CD14-positive monocyte (primary cell): ENCODE measurements at regions not wholly inside any gene's neighbourhood (a gene's known extent, or its start where the extent isn't known, plus 50 kb on each side); places are given as distances from the start of the nearest gene placed in this dataset.

Experiments used
- DNase-seq, 3 donors: peaks; one replicate each; pipeline ENCODE4 v3.0.0-alpha.2; 2011 to 2022
- H2AFZ ChIP-seq: 2 replicates; pipeline ENCODE4 v1.6.0; 2012; ENCODE audit warnings: mild to moderate bottlenecking, low read depth, low read length, inconsistent platforms; ENCODE audit not compliant: insufficient read depth, poor library complexity, severe bottlenecking
- H3K27ac ChIP-seq, 2 donors: 1 replicate in 1 of 2; 2 replicates in 1 of 2; pipeline ENCODE4 v1.5.1; 2012 to 2013; ENCODE audit warnings: low read length in 2 of 2, control low read depth in 1 of 2, inconsistent platforms in 1 of 2, low read depth in 1 of 2, mild to moderate bottlenecking in 1 of 2
- H3K27me3 ChIP-seq, 2 donors: one replicate each; pipeline versions ENCODE4 v1.6.0 to v1.6.1; 2011 to 2013; ENCODE audit warnings: low read length in 2 of 2; ENCODE audit not compliant: control insufficient read depth in 2 of 2, insufficient read depth in 2 of 2
- H3K36me3 ChIP-seq, 2 donors: replicated peaks in 1 of 2; 1 replicate in 1 of 2; 2 replicates in 1 of 2; pipeline versions ENCODE4 v1.5.1 to v1.6.1; 2012 to 2013; ENCODE audit warnings: low read length in 2 of 2, control low read depth in 1 of 2, inconsistent platforms in 1 of 2, mild to moderate bottlenecking in 1 of 2; ENCODE audit not compliant: insufficient read depth in 2 of 2, control insufficient read depth in 1 of 2
- H3K4me1 ChIP-seq, 2 donors: 1 replicate in 1 of 2; 2 replicates in 1 of 2; pipeline versions ENCODE4 v1.5.1 to v1.6.1; 2012 to 2013; ENCODE audit warnings: low read length in 2 of 2, control low read depth in 1 of 2, inconsistent platforms in 1 of 2, mild to moderate bottlenecking in 1 of 2, moderate library complexity in 1 of 2; ENCODE audit not compliant: insufficient read depth in 2 of 2, control insufficient read depth in 1 of 2
- H3K4me2 ChIP-seq: replicated peaks from 2 replicates; pipeline ENCODE3; 2012; ENCODE audit warnings: low read length, moderate library complexity, mild to moderate bottlenecking; ENCODE audit not compliant: poor library complexity, severe bottlenecking; ENCODE audit errors: extremely low read depth
- H3K4me3 ChIP-seq, 3 experiments: fragments of 200-600 bp in 1 of 3; sonication (generic) in 1 of 3; replicated peaks in 1 of 3; 1 replicate in 2 of 3; 2 replicates in 1 of 3; pipeline ENCODE4 v1.5.1; 2011 to 2013; ENCODE audit warnings: low read length in 3 of 3, mild to moderate bottlenecking in 3 of 3, control low read depth in 2 of 3, low read depth in 2 of 3, inconsistent platforms in 1 of 3, moderate library complexity in 1 of 3
- H3K79me2 ChIP-seq: 2 replicates; pipeline ENCODE4 v1.6.0; 2012; ENCODE audit warnings: mild to moderate bottlenecking, control low read depth, inconsistent platforms, low read length, moderate library complexity; ENCODE audit not compliant: insufficient read depth
- H3K9ac ChIP-seq: 2 replicates; pipeline ENCODE4 v1.6.0; 2017; ENCODE audit warnings: low read length, mild to moderate bottlenecking; ENCODE audit not compliant: insufficient read depth, poor library complexity, severe bottlenecking
- H3K9me3 ChIP-seq, 2 donors: replicated peaks in 1 of 2; 1 replicate in 1 of 2; 2 replicates in 1 of 2; pipeline versions ENCODE4 v1.5.1 to v1.6.1; 2012 to 2013; ENCODE audit warnings: low read length in 2 of 2, control low read depth in 1 of 2; ENCODE audit not compliant: control insufficient read depth in 1 of 2, insufficient read depth in 1 of 2
- H4K20me1 ChIP-seq: 2 replicates; pipeline ENCODE4 v1.6.0; 2012; ENCODE audit warnings: mild to moderate bottlenecking, low read length, control low read depth, moderate library complexity; ENCODE audit not compliant: insufficient read depth
- H3K27ac Mint-ChIP-seq, 7 donors: one replicate each; pipeline ENCODE4 v1.8.0; 2020; ENCODE audit warnings: mild to moderate bottlenecking in 7 of 7, mixed read lengths in 7 of 7, moderate library complexity in 6 of 7, inconsistent platforms in 2 of 7
- H3K27me3 Mint-ChIP-seq, 3 donors: one replicate each; pipeline ENCODE4 v1.8.0; 2021 to 2022; ENCODE audit warnings: low read depth in 3 of 3, mild to moderate bottlenecking in 3 of 3, mixed read lengths in 3 of 3, moderate library complexity in 3 of 3, inconsistent platforms in 1 of 3
- H3K36me3 Mint-ChIP-seq, 2 donors: one replicate each; pipeline ENCODE4 v1.8.0; 2020; ENCODE audit warnings: mixed read lengths in 2 of 2, inconsistent platforms in 1 of 2, mild to moderate bottlenecking in 1 of 2
- H3K4me1 Mint-ChIP-seq: one replicate; pipeline ENCODE4 v1.8.0; 2020; ENCODE audit warnings: mild to moderate bottlenecking, mixed read lengths
- H3K4me3 Mint-ChIP-seq, 2 donors: one replicate each; pipeline ENCODE4 v1.8.0; 2020; ENCODE audit warnings: mild to moderate bottlenecking in 2 of 2, mixed read lengths in 2 of 2, moderate library complexity in 1 of 2
- H3K9me3 Mint-ChIP-seq, 7 donors: one replicate each; pipeline ENCODE4 v1.8.0; 2020 to 2022; ENCODE audit warnings: mixed read lengths in 7 of 7, mild to moderate bottlenecking in 6 of 7, moderate library complexity in 6 of 7, inconsistent platforms in 2 of 7
- WGBS: methylation state at CpG from one replicate; pipeline ENCODE4 v1.1.5; 2013; ENCODE audit warnings: missing lambda C conversion rate; ENCODE audit not compliant: insufficient coverage; 5-methylcytosine and 5-hydroxymethylcytosine counted together
- intact Hi-C, 2 donors: fragments of 100-400 bp; cut with micrococcal nuclease; formaldehyde crosslinking; loops; one replicate each; pipeline versions ENCODE4 v1.15.0 to v1.15.1; 2023
- TF ChIP-seq, protein P1 (sequence below): fragments of 200-600 bp; IDR thresholded peaks from one replicate; pipeline ENCODE4 v1.8.0; 2022; ENCODE audit warnings: antibody characterized with exemption, mild to moderate bottlenecking

DNA sequence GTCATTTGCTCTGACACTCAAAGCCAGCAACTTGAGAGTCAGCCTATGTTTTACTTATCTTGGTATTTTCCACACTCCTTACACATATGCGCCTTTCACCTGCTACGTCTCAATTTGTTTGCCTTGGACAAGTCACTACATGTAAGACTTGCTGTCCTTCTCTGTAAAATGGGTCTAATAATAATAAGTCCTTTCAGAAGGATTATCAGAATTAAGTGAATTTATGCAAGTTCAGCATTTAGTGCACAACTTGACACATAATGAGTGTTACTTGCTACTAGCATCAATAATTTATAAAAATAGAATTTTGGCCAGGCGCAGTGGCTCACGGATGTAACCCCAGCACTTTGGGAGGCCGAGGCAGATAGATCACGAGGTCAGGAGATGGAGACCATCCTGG, 71.1 kb upstream of the UBL3 start:
- H3K27ac ChIP-seq, result no peak overlapping the region
- no peaks in the 10 kb centered on the region for H3K27me3 ChIP-seq
- WGBS, result 100% methylated on average over 4 of the region's 6 CpGs
- H3K27ac Mint-ChIP-seq, result no peak overlapping the region
- H3K36me3 ChIP-seq, result no peaks in the 10 kb centered on the region
- no peaks in the 10 kb centered on the region for H3K4me1 ChIP-seq
- intact Hi-C loops, result loop anchor here in 1 of 2 donors (10.0 kb wide), 1 partner anchor 157 kb away; no protein-coding TSS in a partner anchor
- H3K4me1 Mint-ChIP-seq, result peaks cover 2% of the 10 kb centered on the region
- H3K9ac ChIP-seq, result no peak overlapping the region
- DNase-seq, result no peak
- H2AFZ ChIP-seq, result no peak overlapping the region
- no peak overlapping the region for H3K4me3 Mint-ChIP-seq
- H3K9me3 Mint-ChIP-seq, result peaks cover 0 to 4% (median 0%) of the 10 kb centered on the region in 7 donors
- no peak overlapping the region for H3K4me2 ChIP-seq
- peaks cover 0 to 2% (median 0%) of the 10 kb centered on the region in 3 donors for H3K27me3 Mint-ChIP-seq
- H3K9me3 ChIP-seq, result no peaks in the 10 kb centered on the region
- no peaks in the 10 kb centered on the region for H4K20me1 ChIP-seq
- no peaks in the 10 kb centered on the region for H3K36me3 Mint-ChIP-seq
- H3K4me3 ChIP-seq, result no peak overlapping the region
- TF ChIP-seq, protein P1, sequence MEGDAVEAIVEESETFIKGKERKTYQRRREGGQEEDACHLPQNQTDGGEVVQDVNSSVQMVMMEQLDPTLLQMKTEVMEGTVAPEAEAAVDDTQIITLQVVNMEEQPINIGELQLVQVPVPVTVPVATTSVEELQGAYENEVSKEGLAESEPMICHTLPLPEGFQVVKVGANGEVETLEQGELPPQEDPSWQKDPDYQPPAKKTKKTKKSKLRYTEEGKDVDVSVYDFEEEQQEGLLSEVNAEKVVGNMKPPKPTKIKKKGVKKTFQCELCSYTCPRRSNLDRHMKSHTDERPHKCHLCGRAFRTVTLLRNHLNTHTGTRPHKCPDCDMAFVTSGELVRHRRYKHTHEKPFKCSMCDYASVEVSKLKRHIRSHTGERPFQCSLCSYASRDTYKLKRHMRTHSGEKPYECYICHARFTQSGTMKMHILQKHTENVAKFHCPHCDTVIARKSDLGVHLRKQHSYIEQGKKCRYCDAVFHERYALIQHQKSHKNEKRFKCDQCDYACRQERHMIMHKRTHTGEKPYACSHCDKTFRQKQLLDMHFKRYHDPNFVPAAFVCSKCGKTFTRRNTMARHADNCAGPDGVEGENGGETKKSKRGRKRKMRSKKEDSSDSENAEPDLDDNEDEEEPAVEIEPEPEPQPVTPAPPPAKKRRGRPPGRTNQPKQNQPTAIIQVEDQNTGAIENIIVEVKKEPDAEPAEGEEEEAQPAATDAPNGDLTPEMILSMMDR, result no peak
- no peaks in the 10 kb centered on the region for H3K79me2 ChIP-seq

DNA sequence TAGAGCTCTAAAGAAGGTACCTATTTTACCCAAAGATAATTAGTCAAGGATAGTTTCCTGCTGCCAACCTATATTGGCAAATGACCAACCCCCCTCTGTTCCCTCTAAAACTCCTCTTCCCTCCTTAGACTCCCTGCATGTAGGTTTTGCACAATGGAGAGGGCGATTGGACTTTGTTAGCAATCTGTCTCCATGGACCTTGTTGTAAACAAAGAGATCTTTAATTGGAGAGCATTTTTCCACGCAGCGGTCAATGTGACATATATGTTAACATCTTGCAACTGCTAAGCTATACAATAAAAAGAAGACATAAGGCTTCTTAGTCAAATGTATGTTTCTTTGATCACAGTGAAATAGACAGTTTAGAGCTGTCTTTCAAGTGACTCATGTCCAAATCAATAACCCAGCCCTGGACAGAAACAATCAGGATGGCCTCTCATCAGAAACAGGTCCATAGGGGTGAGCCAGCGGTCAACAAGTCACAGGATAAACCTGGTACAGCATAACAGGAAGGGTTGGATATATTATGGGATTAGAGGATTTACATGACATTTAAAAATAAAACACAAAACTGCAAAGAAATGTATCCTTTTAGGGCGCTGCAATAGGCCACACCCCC, 69.7 kb upstream of the UBL3 start:
- TF ChIP-seq, protein P1, result no peak
- Histone ChIP-seq H3K9me3 (no peaks in the 10 kb centered on the region), H3K9ac (no peak overlapping the region), H3K79me2 (no peaks in the 10 kb centered on the region), H3K4me3 (no peak overlapping the region), H3K36me3 (no peaks in the 10 kb centered on the region), H3K4me2 (no peak overlapping the region), H3K27ac (no peak overlapping the region), H4K20me1 (no peaks in the 10 kb centered on the region), H2AFZ (no peak overlapping the region), H3K4me1 (peaks cover 0 to under 1% of the 10 kb centered on the region in 2 donors), H3K27me3 (no peaks in the 10 kb centered on the region)
- no peaks in the 10 kb centered on the region for H3K27me3 Mint-ChIP-seq
- H3K4me1 Mint-ChIP-seq, result peaks cover under 1% of the 10 kb centered on the region
- no peak for DNase-seq
- H3K9me3 Mint-ChIP-seq, result peaks cover 0 to 10% (median 3%) of the 10 kb centered on the region in 7 donors
- H3K27ac Mint-ChIP-seq, result no peak overlapping the region
- WGBS, result no CpG with 5 or more reads among the region's 5 CpGs
- intact Hi-C loops, result loop anchor here in 1 of 2 donors (10.0 kb wide), 1 partner anchor 155 kb away; no protein-coding TSS in a partner anchor
- no peaks in the 10 kb centered on the region for H3K36me3 Mint-ChIP-seq
- H3K4me3 Mint-ChIP-seq, result no peak overlapping the region
